ENCODE measurements at regions not wholly inside any gene's neighbourhood (a gene's known extent, or its start where the extent isn't known, plus 50 kb on each side); places are given as distances from the start of the nearest gene placed in this dataset.

- no peaks in the 10 kb centered on the region for H3K36me3 ChIP-seq (replicated peaks in 1 of 2; ENCODE audit: control insufficient read depth in 1 of 2, insufficient read depth in 2 of 2, low read length in 2 of 2)
- H3K27me3 ChIP-seq (ENCODE audit: control insufficient read depth in 2 of 2, insufficient read depth in 2 of 2, low read length in 2 of 2) = no peaks in the 10 kb centered on the region
- no peak overlapping the region for H3K4me3 Mint-ChIP-seq
- H3K9me3 Mint-ChIP-seq = no peaks in the 10 kb centered on the region
- H2AFZ ChIP-seq (ENCODE audit: insufficient read depth, low read depth, low read length, poor library complexity, severe bottlenecking) = no peak overlapping the region
- no peak overlapping the region for H3K9ac ChIP-seq (ENCODE audit: insufficient read depth, low read length, poor library complexity, severe bottlenecking)
- H3K79me2 ChIP-seq (ENCODE audit: insufficient read depth, low read length) = no peaks in the 10 kb centered on the region
- no peaks in the 10 kb centered on the region for H3K27me3 Mint-ChIP-seq (ENCODE audit: low read depth in 3 of 3)
- no peaks in the 10 kb centered on the region for H3K4me1 Mint-ChIP-seq
- H3K4me1 ChIP-seq (ENCODE audit: control insufficient read depth in 1 of 2, insufficient read depth in 2 of 2, low read length in 2 of 2) = no peaks in the 10 kb centered on the region
- H4K20me1 ChIP-seq (ENCODE audit: insufficient read depth, low read length) = no peaks in the 10 kb centered on the region
- H3K36me3 Mint-ChIP-seq = no peaks in the 10 kb centered on the region
- no peak for TF ChIP-seq CTCF (IDR thresholded peaks at IDR 0.05)
- H3K4me2 ChIP-seq (replicated peaks; ENCODE audit: extremely low read depth, low read length, poor library complexity, severe bottlenecking) = no peak overlapping the region
- H3K27ac Mint-ChIP-seq = no peak overlapping the region
- no peak overlapping the region for H3K4me3 ChIP-seq (replicated peaks in 1 of 3; ENCODE audit: low read depth in 2 of 3, low read length in 3 of 3)
- DNase-seq = no peak
- no peaks in the 10 kb centered on the region for H3K9me3 ChIP-seq (replicated peaks in 1 of 2; ENCODE audit: control insufficient read depth in 1 of 2, insufficient read depth in 1 of 2, low read length in 2 of 2)
- intact Hi-C loops (cut with micrococcal nuclease) = no loop called here
- H3K27ac ChIP-seq (ENCODE audit: low read depth in 1 of 2, low read length in 2 of 2) = no peak overlapping the region
Measured at GRCh38 chrY:8085925-8086324, 1174.4 kb upstream of the AMELY start.

GRCh38 chrY:8084192-8084591, 1172.6 kb upstream of the AMELY start:
- no CpG with 5 or more reads among the region's 2 CpGs for WGBS (ENCODE audit: insufficient coverage)
- H3K36me3 ChIP-seq (replicated peaks in 1 of 2; ENCODE audit: control insufficient read depth in 1 of 2, insufficient read depth in 2 of 2, low read length in 2 of 2) = no peaks in the 10 kb centered on the region
- H3K4me2 ChIP-seq (replicated peaks; ENCODE audit: extremely low read depth, low read length, poor library complexity, severe bottlenecking) = no peak overlapping the region
- no peak overlapping the region for H2AFZ ChIP-seq (ENCODE audit: insufficient read depth, low read depth, low read length, poor library complexity, severe bottlenecking)
- H3K4me3 Mint-ChIP-seq = no peak overlapping the region
- no peak overlapping the region for H3K4me3 ChIP-seq (replicated peaks in 1 of 3; ENCODE audit: low read depth in 2 of 3, low read length in 3 of 3)
- H3K27ac Mint-ChIP-seq = no peak overlapping the region
- H3K27me3 Mint-ChIP-seq (ENCODE audit: low read depth in 3 of 3) = no peaks in the 10 kb centered on the region
- DNase-seq = no peak
- H3K4me1 ChIP-seq (ENCODE audit: control insufficient read depth in 1 of 2, insufficient read depth in 2 of 2, low read length in 2 of 2) = no peaks in the 10 kb centered on the region
- H3K36me3 Mint-ChIP-seq = no peaks in the 10 kb centered on the region
- no peak overlapping the region for H3K9ac ChIP-seq (ENCODE audit: insufficient read depth, low read length, poor library complexity, severe bottlenecking)
- no peaks in the 10 kb centered on the region for H3K79me2 ChIP-seq (ENCODE audit: insufficient read depth, low read length)
- no peaks in the 10 kb centered on the region for H3K27me3 ChIP-seq (ENCODE audit: control insufficient read depth in 2 of 2, insufficient read depth in 2 of 2, low read length in 2 of 2)
- H3K9me3 Mint-ChIP-seq = no peaks in the 10 kb centered on the region
- H3K9me3 ChIP-seq (replicated peaks in 1 of 2; ENCODE audit: control insufficient read depth in 1 of 2, insufficient read depth in 1 of 2, low read length in 2 of 2) = no peaks in the 10 kb centered on the region
- TF ChIP-seq CTCF (IDR thresholded peaks at IDR 0.05) = no peak
- no peaks in the 10 kb centered on the region for H3K4me1 Mint-ChIP-seq
- intact Hi-C loops (cut with micrococcal nuclease) = no loop called here
- no peaks in the 10 kb centered on the region for H4K20me1 ChIP-seq (ENCODE audit: insufficient read depth, low read length)
- no peak overlapping the region for H3K27ac ChIP-seq (ENCODE audit: low read depth in 1 of 2, low read length in 2 of 2)

Data from CD14-positive monocyte (primary cell).